WI38 (cell line): ENCODE measurements at regions not wholly inside any gene's neighbourhood (a gene's known extent, or its start where the extent isn't known, plus 50 kb on each side); places are given as distances from the start of the nearest gene placed in this dataset.

Experiments
- H3K4me3 ChIP-seq: 2 replicates; pipeline ENCODE4 v1.5.1; 2011; ENCODE audit warnings: low read depth, mild to moderate bottlenecking, control low read depth, low read length
- CTCF ChIP-seq: IDR thresholded peaks from 2 replicates; pipeline ENCODE4 v1.5.1; 2012; ENCODE audit warnings: low read depth, mild to moderate bottlenecking, control low read depth, low read length

GRCh38 chr21:30058928-30059327, 107.7 kb downstream of the CLDN17 start:
- TF ChIP-seq CTCF, result no peak
- no peak overlapping the region for H3K4me3 ChIP-seq

- TF ChIP-seq CTCF, result no peak
- no peak overlapping the region for H3K4me3 ChIP-seq
Measured at GRCh38 chr21:30057108-30057507, 109.5 kb downstream of the CLDN17 start.

- H3K4me3 ChIP-seq, result no peak overlapping the region
- no peak for TF ChIP-seq CTCF
Measured at GRCh38 chr21:30048570-30048969, 108.8 kb upstream of the GRIK1 start.

GRCh38 chr21:30044447-30045064, 104.8 kb upstream of the GRIK1 start:
- H3K4me3 ChIP-seq, result no peak overlapping the region
- peak; percentile 38; the same call in 1 of the 2 replicates for TF ChIP-seq CTCF

GRCh38 chr21:30042443-30042842, 102.6 kb upstream of the GRIK1 start:
- H3K4me3 ChIP-seq, result no peak overlapping the region
- no peak for TF ChIP-seq CTCF

- H3K4me3 ChIP-seq, result no peak overlapping the region
- TF ChIP-seq CTCF, result no peak
Measured at GRCh38 chr21:30033441-30033840, 93.6 kb upstream of the GRIK1 start.

GRCh38 chr21:30030416-30030815, 90.6 kb upstream of the GRIK1 start:
- H3K4me3 ChIP-seq, result no peak overlapping the region
- TF ChIP-seq CTCF, result no peak
